IMR-90 (cell line): ENCODE measurements at regions not wholly inside any gene's neighbourhood (a gene's known extent, or its start where the extent isn't known, plus 50 kb on each side); places are given as distances from the start of the nearest gene placed in this dataset.

Experiments used
- CHD1 ChIP-seq: IDR thresholded peaks from 2 replicates; pipeline ENCODE4 v1.6.1; 2012; ENCODE audit warnings: low read depth, low read length, improper control_type of control experiment
- MXI1 ChIP-seq: IDR thresholded peaks from 2 replicates; pipeline ENCODE4 v1.6.1; 2012; ENCODE audit warnings: low read depth, mild to moderate bottlenecking, low read length, moderate library complexity, borderline replicate concordance
- POLR2A ChIP-seq: IDR thresholded peaks from 2 replicates; pipeline ENCODE4 v1.6.1; 2012; ENCODE audit warnings: mild to moderate bottlenecking, low read depth, low read length
- TF ChIP-seq, protein P1 (sequence below): conservative IDR thresholded peaks from 2 replicates; pipeline ENCODE4 v1.5.1; 2012; ENCODE audit warnings: mild to moderate bottlenecking, low read depth, low read length, improper control_type of control experiment

DNA sequence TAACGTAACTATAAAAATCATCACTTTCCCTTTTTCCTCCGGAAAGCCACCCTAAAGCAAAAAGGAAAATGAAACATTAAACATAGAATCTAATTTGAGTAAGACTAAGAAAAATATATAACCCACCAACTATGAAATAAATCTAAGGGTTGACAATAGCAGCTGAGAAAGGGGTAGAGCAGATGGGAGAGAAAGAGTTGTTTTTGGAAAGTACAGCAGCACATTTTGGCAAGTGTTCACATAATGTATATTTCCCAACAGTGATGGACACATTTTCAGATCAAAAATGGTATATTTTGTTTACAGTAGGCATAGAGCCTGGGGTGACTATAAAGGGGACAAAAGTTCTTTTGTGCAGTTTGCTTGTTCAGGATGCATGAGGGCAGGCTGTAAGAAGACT, 1287.4 kb upstream of the B3GALT2 start:
- TF ChIP-seq POLR2A (no peak), CHD1 (no peak), MXI1 (no peak)
- TF ChIP-seq, protein P1, sequence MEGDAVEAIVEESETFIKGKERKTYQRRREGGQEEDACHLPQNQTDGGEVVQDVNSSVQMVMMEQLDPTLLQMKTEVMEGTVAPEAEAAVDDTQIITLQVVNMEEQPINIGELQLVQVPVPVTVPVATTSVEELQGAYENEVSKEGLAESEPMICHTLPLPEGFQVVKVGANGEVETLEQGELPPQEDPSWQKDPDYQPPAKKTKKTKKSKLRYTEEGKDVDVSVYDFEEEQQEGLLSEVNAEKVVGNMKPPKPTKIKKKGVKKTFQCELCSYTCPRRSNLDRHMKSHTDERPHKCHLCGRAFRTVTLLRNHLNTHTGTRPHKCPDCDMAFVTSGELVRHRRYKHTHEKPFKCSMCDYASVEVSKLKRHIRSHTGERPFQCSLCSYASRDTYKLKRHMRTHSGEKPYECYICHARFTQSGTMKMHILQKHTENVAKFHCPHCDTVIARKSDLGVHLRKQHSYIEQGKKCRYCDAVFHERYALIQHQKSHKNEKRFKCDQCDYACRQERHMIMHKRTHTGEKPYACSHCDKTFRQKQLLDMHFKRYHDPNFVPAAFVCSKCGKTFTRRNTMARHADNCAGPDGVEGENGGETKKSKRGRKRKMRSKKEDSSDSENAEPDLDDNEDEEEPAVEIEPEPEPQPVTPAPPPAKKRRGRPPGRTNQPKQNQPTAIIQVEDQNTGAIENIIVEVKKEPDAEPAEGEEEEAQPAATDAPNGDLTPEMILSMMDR, result no peak
